HG02588 (cell line): ENCODE measurements at regions not wholly inside any gene's neighbourhood (a gene's known extent, or its start where the extent isn't known, plus 50 kb on each side); places are given as distances from the start of the nearest gene placed in this dataset.

Experiments used
- ATAC-seq: cut with Tn5 transposase; IDR thresholded peaks from one replicate; pipeline ENCODE4 v1.9.1; 2021; ENCODE audit warnings: mild to moderate bottlenecking, moderate library complexity; ENCODE audit not compliant: unreplicated experiment

GRCh38 chr11:79960461-79960860 is 519.6 kb upstream of the TENM4 start:
- no peak for ATAC-seq

- ATAC-seq, result no peak
Observed at GRCh38 chr11:79959318-79959717, 518.5 kb upstream of the TENM4 start.

GRCh38 chr11:79957702-79958101 is 516.9 kb upstream of the TENM4 start:
- no peak for ATAC-seq

GRCh38 chr11:79956061-79956460 is 515.2 kb upstream of the TENM4 start:
- ATAC-seq, result no peak

- ATAC-seq, result no peak
Observed at GRCh38 chr11:79953629-79954028, 512.8 kb upstream of the TENM4 start.

GRCh38 chr11:79950741-79951140 is 509.9 kb upstream of the TENM4 start:
- no peak for ATAC-seq

- ATAC-seq, result no peak
Observed at GRCh38 chr11:79950172-79950571, 509.3 kb upstream of the TENM4 start.

GRCh38 chr11:79949574-79949973 is 508.7 kb upstream of the TENM4 start:
- no peak for ATAC-seq

- ATAC-seq, result no peak
Observed at GRCh38 chr11:79942646-79943045, 501.8 kb upstream of the TENM4 start.

GRCh38 chr11:79942090-79942489 is 501.3 kb upstream of the TENM4 start:
- ATAC-seq, result no peak

- no peak for ATAC-seq
Observed at GRCh38 chr11:79940974-79941735, 500.3 kb upstream of the TENM4 start.

- ATAC-seq, result no peak
Observed at GRCh38 chr11:79940165-79940564, 499.3 kb upstream of the TENM4 start.

- no peak for ATAC-seq
Observed at GRCh38 chr11:79939111-79939510, 498.3 kb upstream of the TENM4 start.

- ATAC-seq, result no peak
Observed at GRCh38 chr11:79937676-79938334, 497.0 kb upstream of the TENM4 start.

GRCh38 chr11:79932612-79933011 is 491.8 kb upstream of the TENM4 start:
- ATAC-seq, result no peak

- ATAC-seq, result no peak
Observed at GRCh38 chr11:79931692-79932091, 490.9 kb upstream of the TENM4 start.

GRCh38 chr11:79926707-79927106 is 485.9 kb upstream of the TENM4 start:
- ATAC-seq, result no peak

GRCh38 chr11:79925570-79925969 is 484.7 kb upstream of the TENM4 start:
- ATAC-seq, result no peak

GRCh38 chr11:79922641-79923040 is 481.8 kb upstream of the TENM4 start:
- ATAC-seq, result no peak

GRCh38 chr11:79920480-79920879 is 479.6 kb upstream of the TENM4 start:
- no peak for ATAC-seq

GRCh38 chr11:79919350-79919749 is 478.5 kb upstream of the TENM4 start:
- ATAC-seq, result no peak

GRCh38 chr11:79918846-79919245 is 478.0 kb upstream of the TENM4 start:
- ATAC-seq, result no peak

- ATAC-seq, result no peak
Observed at GRCh38 chr11:79906164-79906563, 465.3 kb upstream of the TENM4 start.
